H1 (cell line): ENCODE measurements at regions not wholly inside any gene's neighbourhood (a gene's known extent, or its start where the extent isn't known, plus 50 kb on each side); places are given as distances from the start of the nearest gene placed in this dataset.

ENCODE experiments used
- EZH2 ChIP-seq: fragments of 200-600 bp; sonication (generic); IDR thresholded peaks from 2 replicates; pipeline ENCODE4 v1.7.1; 2012; ENCODE audit warnings: low read depth, mild to moderate bottlenecking, moderate library complexity, low read length, inconsistent platforms; ENCODE audit not compliant: severe bottlenecking
- SP1 ChIP-seq: IDR thresholded peaks from 2 replicates; pipeline ENCODE4 v1.6.1; 2011; ENCODE audit warnings: low read depth, low read length

DNA sequence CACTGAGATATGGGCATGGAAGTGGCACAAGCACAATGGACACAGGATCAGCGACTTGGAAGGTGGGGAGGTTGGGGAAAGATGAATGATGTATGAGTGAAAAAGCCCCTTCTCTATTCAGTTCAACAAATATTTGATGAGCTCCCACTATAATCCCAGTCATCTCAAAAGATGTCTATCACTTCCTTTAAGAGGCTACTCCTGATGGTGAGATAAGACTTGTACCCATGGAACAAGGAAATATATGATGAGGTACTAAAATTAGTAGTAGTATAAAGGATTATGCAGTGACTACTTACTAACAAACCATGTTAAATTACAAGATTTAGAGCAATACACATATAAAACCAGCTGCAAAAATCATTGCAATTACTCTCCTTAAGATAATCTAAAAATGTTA is 107.8 kb upstream of the COL5A2 start (continued):
- TF ChIP-seq EZH2, result no peak
- TF ChIP-seq SP1, result no peak
